Mesenchymal stem cell (in vitro differentiated cells and primary cell): ENCODE measurements at regions not wholly inside any gene's neighbourhood (a gene's known extent, or its start where the extent isn't known, plus 50 kb on each side); places are given as distances from the start of the nearest gene placed in this dataset.
A peak's percentile ranks its signal among the peaks of the same experiment; 100 is the strongest.

ENCODE experiments used
- DNase-seq: peaks from one replicate; pipeline ENCODE4 v3.0.0-alpha.2; 2013
- H2AFZ ChIP-seq: one replicate; pipeline ENCODE4 v1.6.1; 2013; ENCODE audit warnings: low read depth, mild to moderate bottlenecking, control low read depth, inconsistent platforms, low read length, moderate library complexity
- H2AK5ac ChIP-seq: 2 replicates; pipeline ENCODE4 v1.6.1; 2013; ENCODE audit warnings: low read length, moderate library complexity, mild to moderate bottlenecking, inconsistent platforms; ENCODE audit not compliant: severe bottlenecking
- H2BK120ac ChIP-seq: one replicate; pipeline ENCODE4 v1.6.1; 2013; ENCODE audit warnings: low read depth, mild to moderate bottlenecking, inconsistent platforms, low read length, moderate library complexity
- H2BK12ac ChIP-seq, 2 experiments: one replicate each; pipeline ENCODE4 v1.6.1; 2013; ENCODE audit warnings: inconsistent platforms in 2 of 2, low read length in 2 of 2, mild to moderate bottlenecking in 2 of 2, moderate library complexity in 2 of 2, control low read depth in 1 of 2
- H2BK15ac ChIP-seq: one replicate; pipeline ENCODE4 v1.6.1; 2013; ENCODE audit warnings: mild to moderate bottlenecking, low read depth, inconsistent platforms; ENCODE audit not compliant: poor library complexity, severe bottlenecking
- H2BK5ac ChIP-seq: 2 replicates; pipeline ENCODE4 v1.6.1; 2013; ENCODE audit warnings: low read depth, mild to moderate bottlenecking, low read length, control low read depth, inconsistent platforms; ENCODE audit not compliant: poor library complexity, severe bottlenecking
- H3K14ac ChIP-seq, 2 experiments: one replicate each; pipeline ENCODE4 v1.6.1; 2013; ENCODE audit warnings: inconsistent platforms in 2 of 2, low read length in 2 of 2, control low read depth in 1 of 2, mild to moderate bottlenecking in 1 of 2, moderate library complexity in 1 of 2
- H3K18ac ChIP-seq, 2 experiments: one replicate each; pipeline ENCODE4 v1.6.1; 2013; ENCODE audit warnings: inconsistent platforms in 2 of 2, low read length in 2 of 2, control low read depth in 1 of 2, low read depth in 1 of 2, mild to moderate bottlenecking in 1 of 2
- H3K23ac ChIP-seq, 2 experiments: one replicate each; pipeline ENCODE4 v1.6.1; 2013; ENCODE audit warnings: inconsistent platforms in 2 of 2, low read length in 2 of 2, mild to moderate bottlenecking in 2 of 2, moderate library complexity in 2 of 2, control low read depth in 1 of 2
- H3K27ac ChIP-seq: 2 replicates; pipeline ENCODE4 v1.5.1; 2013; ENCODE audit warnings: mild to moderate bottlenecking, moderate library complexity, low read length, control low read depth, inconsistent platforms; ENCODE audit not compliant: poor library complexity, severe bottlenecking
- H3K27me3 ChIP-seq, 2 experiments: 2 replicates each; pipeline versions ENCODE4 v1.6.1 to v1.7.0; 2013; ENCODE audit warnings: low read length in 2 of 2, mild to moderate bottlenecking in 2 of 2, moderate library complexity in 2 of 2, control low read depth in 1 of 2, inconsistent platforms in 1 of 2; ENCODE audit not compliant: control insufficient read depth in 1 of 2, insufficient read depth in 1 of 2
- H3K36me3 ChIP-seq, 2 experiments: 2 replicates each; pipeline versions ENCODE4 v1.6.1 to v1.7.0; 2013; ENCODE audit warnings: low read length in 2 of 2, control low read depth in 1 of 2, inconsistent platforms in 1 of 2, low read depth in 1 of 2, mild to moderate bottlenecking in 1 of 2; ENCODE audit not compliant: insufficient read depth in 2 of 2, control insufficient read depth in 1 of 2
- H3K4ac ChIP-seq, 2 experiments: one replicate each; pipeline ENCODE4 v1.6.1; 2013; ENCODE audit warnings: inconsistent platforms in 2 of 2, low read length in 2 of 2, mild to moderate bottlenecking in 2 of 2, moderate library complexity in 2 of 2, control low read depth in 1 of 2, low read depth in 1 of 2
- H3K4me1 ChIP-seq: 2 replicates; pipeline ENCODE4 v1.6.1; 2013; ENCODE audit warnings: low read depth, low read length, control low read depth; ENCODE audit not compliant: control insufficient read depth, insufficient read depth
- H3K4me2 ChIP-seq: 2 replicates; pipeline ENCODE4 v1.6.1; 2013; ENCODE audit warnings: low read length, mild to moderate bottlenecking, inconsistent platforms; ENCODE audit not compliant: poor library complexity, severe bottlenecking
- H3K4me3 ChIP-seq, 2 experiments: 2 replicates each; pipeline versions ENCODE4 v1.5.1 to v1.7.0; 2013; ENCODE audit warnings: low read length in 2 of 2, mild to moderate bottlenecking in 2 of 2, control low read depth in 1 of 2, low read depth in 1 of 2; ENCODE audit not compliant: insufficient read depth in 1 of 2
- H3K79me1 ChIP-seq: replicated peaks from 2 replicates; pipeline ENCODE4 v1.6.1; 2013; ENCODE audit warnings: mild to moderate bottlenecking, control low read depth, low read length, inconsistent platforms; ENCODE audit not compliant: poor library complexity, severe bottlenecking
- H3K9ac ChIP-seq: 2 replicates; pipeline ENCODE4 v1.7.0; 2013; ENCODE audit warnings: mild to moderate bottlenecking, low read length, moderate library complexity
- H3K9me3 ChIP-seq: 2 replicates; pipeline ENCODE4 v1.7.0; 2013; ENCODE audit warnings: mild to moderate bottlenecking, low read length; ENCODE audit not compliant: control insufficient read depth
- H4K8ac ChIP-seq: one replicate; pipeline ENCODE4 v1.6.1; 2013; ENCODE audit warnings: inconsistent platforms, mild to moderate bottlenecking, low read length, moderate library complexity
- H4K91ac ChIP-seq: one replicate; pipeline ENCODE4 v1.6.1; 2013; ENCODE audit warnings: mild to moderate bottlenecking, low read length, inconsistent platforms
- WGBS: methylation state at CpG from one replicate; pipeline ENCODE4 v1.1.7; 2013; ENCODE audit warnings: mixed read lengths; 5-methylcytosine and 5-hydroxymethylcytosine counted together

- Histone ChIP-seq H2AFZ (no peak overlapping the region), H3K27ac (no peak overlapping the region), H3K4me3 (no peak overlapping the region), H4K8ac (no peak overlapping the region), H3K27me3 (no peaks in the 10 kb centered on the region), H3K9me3 (no peaks in the 10 kb centered on the region), H2BK5ac (no peak overlapping the region), H3K36me3 (no peaks in the 10 kb centered on the region), H3K9ac (no peak overlapping the region), H2BK15ac (no peak overlapping the region), H3K4ac (no peak overlapping the region), H3K23ac (no peak overlapping the region), H2AK5ac (no peak overlapping the region), H2BK12ac (no peak overlapping the region), H3K18ac (no peak overlapping the region), H2BK120ac (no peak overlapping the region), H3K4me2 (no peak overlapping the region), H3K79me1 (no peaks in the 10 kb centered on the region), H3K14ac (no peak overlapping the region), H4K91ac (no peak overlapping the region), H3K4me1 (no peaks in the 10 kb centered on the region)
- DNase-seq, result no peak
Observed at GRCh38 chr2:76295762-76296161, 585.0 kb upstream of the GCFC2 start.

GRCh38 chr2:76288598-76288997 is 577.9 kb upstream of the GCFC2 start:
- Histone ChIP-seq H3K27ac (no peak overlapping the region), H3K27me3 (no peaks in the 10 kb centered on the region), H3K4me2 (no peak overlapping the region), H2BK120ac (no peak overlapping the region), H4K91ac (no peak overlapping the region), H3K4me3 (no peak overlapping the region), H3K36me3 (no peaks in the 10 kb centered on the region), H3K4ac (no peak overlapping the region), H2BK15ac (no peak overlapping the region), H4K8ac (no peak overlapping the region), H3K23ac (no peak overlapping the region), H2AK5ac (no peak overlapping the region), H3K18ac (no peak overlapping the region), H3K4me1 (no peaks in the 10 kb centered on the region), H2BK12ac (no peak overlapping the region), H2AFZ (no peak overlapping the region), H3K79me1 (no peaks in the 10 kb centered on the region), H3K14ac (no peak overlapping the region), H3K9ac (no peak overlapping the region), H2BK5ac (no peak overlapping the region), H3K9me3 (no peaks in the 10 kb centered on the region)
- no CpG with 5 or more reads among the region's 1 CpG for WGBS
- DNase-seq, result no peak

GRCh38 chr2:76288146-76288545 is 577.4 kb upstream of the GCFC2 start:
- Histone ChIP-seq H2BK15ac (no peak overlapping the region), H3K79me1 (no peaks in the 10 kb centered on the region), H3K4ac (no peak overlapping the region), H2BK12ac (peak overlapping the region in 1 of 2 experiments; percentile 15), H2BK5ac (no peak overlapping the region), H3K27me3 (no peaks in the 10 kb centered on the region), H3K36me3 (no peaks in the 10 kb centered on the region), H3K18ac (no peak overlapping the region), H3K4me3 (no peak overlapping the region), H3K27ac (no peak overlapping the region), H3K14ac (no peak overlapping the region), H3K4me2 (no peak overlapping the region), H3K23ac (no peak overlapping the region), H2AFZ (no peak overlapping the region), H3K9me3 (no peaks in the 10 kb centered on the region), H3K4me1 (no peaks in the 10 kb centered on the region), H4K8ac (no peak overlapping the region), H2AK5ac (no peak overlapping the region), H3K9ac (no peak overlapping the region), H2BK120ac (no peak overlapping the region), H4K91ac (no peak overlapping the region)
- peak; percentile 48 for DNase-seq
- WGBS, result 67% methylated on average over 2 of the region's 2 CpGs

GRCh38 chr2:76283350-76283749 is 572.6 kb upstream of the GCFC2 start:
- H2BK5ac ChIP-seq, result no peak overlapping the region
- no peak for DNase-seq
- no peak overlapping the region for H2AK5ac ChIP-seq
- no peak overlapping the region for H2BK12ac ChIP-seq
- H3K4me1 ChIP-seq, result no peaks in the 10 kb centered on the region
- no peak overlapping the region for H4K8ac ChIP-seq
- no peak overlapping the region for H3K18ac ChIP-seq
- no peak overlapping the region for H2BK15ac ChIP-seq
- no peak overlapping the region for H3K4me3 ChIP-seq
- H2AFZ ChIP-seq, result no peak overlapping the region
- H3K9me3 ChIP-seq, result no peaks in the 10 kb centered on the region
- H3K36me3 ChIP-seq, result no peaks in the 10 kb centered on the region
- H2BK120ac ChIP-seq, result no peak overlapping the region
- H3K9ac ChIP-seq, result no peak overlapping the region
- H3K4ac ChIP-seq, result no peak overlapping the region
- H3K14ac ChIP-seq, result no peak overlapping the region
- no peaks in the 10 kb centered on the region for H3K27me3 ChIP-seq
- no peak overlapping the region for H4K91ac ChIP-seq
- no peak overlapping the region for H3K4me2 ChIP-seq
- no peak overlapping the region for H3K27ac ChIP-seq
- H3K23ac ChIP-seq, result no peak overlapping the region
- H3K79me1 ChIP-seq, result no peaks in the 10 kb centered on the region
